ENCODE measurements at regions not wholly inside any gene's neighbourhood (a gene's known extent, or its start where the extent isn't known, plus 50 kb on each side); places are given as distances from the start of the nearest gene placed in this dataset.

- Histone ChIP-seq H3K79me2 (ENCODE audit: insufficient read depth, low read length) (no peaks in the 10 kb centered on the region), H3K36me3 (ENCODE audit: insufficient read depth, low read length) (no peaks in the 10 kb centered on the region), H4K20me1 (ENCODE audit: insufficient read depth, low read length, poor library complexity, severe bottlenecking) (no peaks in the 10 kb centered on the region), H3K9ac (ENCODE audit: low read depth, low read length, poor library complexity, severe bottlenecking) (no peak overlapping the region), H3K4me3 (ENCODE audit: low read length, poor library complexity, severe bottlenecking) (no peak overlapping the region), H2AFZ (ENCODE audit: low read length) (no peak overlapping the region), H3F3A (ENCODE audit: low read depth) (no peaks in the 10 kb centered on the region), H3K9me3 (ENCODE audit: insufficient read depth, low read depth, low read length) (no peaks in the 10 kb centered on the region), H3K9me2 (replicated peaks; ENCODE audit: low read depth, low read length) (no peaks in the 10 kb centered on the region), H3K27me3 (ENCODE audit: insufficient read depth, low read length, poor library complexity, severe bottlenecking) (no peaks in the 10 kb centered on the region), H3K4me2 (ENCODE audit: low read depth, low read length, poor library complexity, severe bottlenecking) (no peak overlapping the region), H3K4me1 (ENCODE audit: insufficient read depth, low read length, poor library complexity, severe bottlenecking) (no peaks in the 10 kb centered on the region)
- TF ChIP-seq EZH2phosphoT487 (IDR thresholded peaks at IDR 0.05; ENCODE audit: borderline replicate concordance) (no peak), CTCF (conservative IDR thresholded peaks at IDR 0.05; ENCODE audit: low read length) (no peak)
Measured at GRCh38 chr5:130651440-130651839, 513.6 kb downstream of the HINT1 start.

- TF ChIP-seq EZH2phosphoT487 (IDR thresholded peaks at IDR 0.05; ENCODE audit: borderline replicate concordance) = no peak
- TF ChIP-seq CTCF (conservative IDR thresholded peaks at IDR 0.05; ENCODE audit: low read length) = no peak
- H3K4me2 ChIP-seq (ENCODE audit: low read depth, low read length, poor library complexity, severe bottlenecking) = no peak overlapping the region
- H2AFZ ChIP-seq (ENCODE audit: low read length) = no peak overlapping the region
Measured at GRCh38 chr5:130643321-130643720, 521.7 kb downstream of the HINT1 start.

GRCh38 chr5:130642461-130642860, 522.6 kb downstream of the HINT1 start:
- Histone ChIP-seq H3K9ac (ENCODE audit: low read depth, low read length, poor library complexity, severe bottlenecking) (no peak overlapping the region), H3K4me1 (ENCODE audit: insufficient read depth, low read length, poor library complexity, severe bottlenecking) (no peaks in the 10 kb centered on the region), H2AFZ (ENCODE audit: low read length) (no peak overlapping the region), H4K20me1 (ENCODE audit: insufficient read depth, low read length, poor library complexity, severe bottlenecking) (no peaks in the 10 kb centered on the region), H3K79me2 (ENCODE audit: insufficient read depth, low read length) (no peaks in the 10 kb centered on the region), H3F3A (ENCODE audit: low read depth) (no peaks in the 10 kb centered on the region), H3K36me3 (ENCODE audit: insufficient read depth, low read length) (no peaks in the 10 kb centered on the region), H3K4me3 (ENCODE audit: low read length, poor library complexity, severe bottlenecking) (no peak overlapping the region), H3K4me2 (ENCODE audit: low read depth, low read length, poor library complexity, severe bottlenecking) (no peak overlapping the region), H3K9me3 (ENCODE audit: insufficient read depth, low read depth, low read length) (no peaks in the 10 kb centered on the region), H3K9me2 (replicated peaks; ENCODE audit: low read depth, low read length) (no peaks in the 10 kb centered on the region), H3K27me3 (ENCODE audit: insufficient read depth, low read length, poor library complexity, severe bottlenecking) (no peaks in the 10 kb centered on the region)
- TF ChIP-seq EZH2phosphoT487 (IDR thresholded peaks at IDR 0.05; ENCODE audit: borderline replicate concordance) (no peak), CTCF (conservative IDR thresholded peaks at IDR 0.05; ENCODE audit: low read length) (no peak)

More at GRCh38 chr5:130643321-130643720, 521.7 kb downstream of the HINT1 start:
- Histone ChIP-seq H3K9ac (ENCODE audit: low read depth, low read length, poor library complexity, severe bottlenecking) (no peak overlapping the region), H3F3A (ENCODE audit: low read depth) (no peaks in the 10 kb centered on the region), H3K4me3 (ENCODE audit: low read length, poor library complexity, severe bottlenecking) (no peak overlapping the region), H4K20me1 (ENCODE audit: insufficient read depth, low read length, poor library complexity, severe bottlenecking) (no peaks in the 10 kb centered on the region), H3K79me2 (ENCODE audit: insufficient read depth, low read length) (no peaks in the 10 kb centered on the region), H3K27me3 (ENCODE audit: insufficient read depth, low read length, poor library complexity, severe bottlenecking) (no peaks in the 10 kb centered on the region), H3K9me3 (ENCODE audit: insufficient read depth, low read depth, low read length) (no peaks in the 10 kb centered on the region), H3K9me2 (replicated peaks; ENCODE audit: low read depth, low read length) (no peaks in the 10 kb centered on the region), H3K36me3 (ENCODE audit: insufficient read depth, low read length) (no peaks in the 10 kb centered on the region), H3K4me1 (ENCODE audit: insufficient read depth, low read length, poor library complexity, severe bottlenecking) (no peaks in the 10 kb centered on the region)
